CD14-positive monocyte (primary cell): ENCODE measurements at regions not wholly inside any gene's neighbourhood (a gene's known extent, or its start where the extent isn't known, plus 50 kb on each side); places are given as distances from the start of the nearest gene placed in this dataset.
A peak's percentile ranks its signal among the peaks of the same experiment; 100 is the strongest.

ENCODE experiments used
- DNase-seq, 3 donors: peaks; one replicate each; pipeline ENCODE4 v3.0.0-alpha.2; 2011 to 2022
- H2AFZ ChIP-seq: 2 replicates; pipeline ENCODE4 v1.6.0; 2012; ENCODE audit warnings: mild to moderate bottlenecking, low read depth, low read length, inconsistent platforms; ENCODE audit not compliant: insufficient read depth, poor library complexity, severe bottlenecking
- H3K27ac ChIP-seq, 2 donors: 1 replicate in 1 of 2; 2 replicates in 1 of 2; pipeline ENCODE4 v1.5.1; 2012 to 2013; ENCODE audit warnings: low read length in 2 of 2, control low read depth in 1 of 2, inconsistent platforms in 1 of 2, low read depth in 1 of 2, mild to moderate bottlenecking in 1 of 2
- H3K27me3 ChIP-seq, 2 donors: one replicate each; pipeline versions ENCODE4 v1.6.0 to v1.6.1; 2011 to 2013; ENCODE audit warnings: low read length in 2 of 2; ENCODE audit not compliant: control insufficient read depth in 2 of 2, insufficient read depth in 2 of 2
- H3K36me3 ChIP-seq, 2 donors: replicated peaks in 1 of 2; 1 replicate in 1 of 2; 2 replicates in 1 of 2; pipeline versions ENCODE4 v1.5.1 to v1.6.1; 2012 to 2013; ENCODE audit warnings: low read length in 2 of 2, control low read depth in 1 of 2, inconsistent platforms in 1 of 2, mild to moderate bottlenecking in 1 of 2; ENCODE audit not compliant: insufficient read depth in 2 of 2, control insufficient read depth in 1 of 2
- H3K4me1 ChIP-seq, 2 donors: 1 replicate in 1 of 2; 2 replicates in 1 of 2; pipeline versions ENCODE4 v1.5.1 to v1.6.1; 2012 to 2013; ENCODE audit warnings: low read length in 2 of 2, control low read depth in 1 of 2, inconsistent platforms in 1 of 2, mild to moderate bottlenecking in 1 of 2, moderate library complexity in 1 of 2; ENCODE audit not compliant: insufficient read depth in 2 of 2, control insufficient read depth in 1 of 2
- H3K4me2 ChIP-seq: replicated peaks from 2 replicates; pipeline ENCODE3; 2012; ENCODE audit warnings: low read length, moderate library complexity, mild to moderate bottlenecking; ENCODE audit not compliant: poor library complexity, severe bottlenecking; ENCODE audit errors: extremely low read depth
- H3K4me3 ChIP-seq, 3 experiments: fragments of 200-600 bp in 1 of 3; sonication (generic) in 1 of 3; replicated peaks in 1 of 3; 1 replicate in 2 of 3; 2 replicates in 1 of 3; pipeline ENCODE4 v1.5.1; 2011 to 2013; ENCODE audit warnings: low read length in 3 of 3, mild to moderate bottlenecking in 3 of 3, control low read depth in 2 of 3, low read depth in 2 of 3, inconsistent platforms in 1 of 3, moderate library complexity in 1 of 3
- H3K79me2 ChIP-seq: 2 replicates; pipeline ENCODE4 v1.6.0; 2012; ENCODE audit warnings: mild to moderate bottlenecking, control low read depth, inconsistent platforms, low read length, moderate library complexity; ENCODE audit not compliant: insufficient read depth
- H3K9ac ChIP-seq: 2 replicates; pipeline ENCODE4 v1.6.0; 2017; ENCODE audit warnings: low read length, mild to moderate bottlenecking; ENCODE audit not compliant: insufficient read depth, poor library complexity, severe bottlenecking
- H3K9me3 ChIP-seq, 2 donors: replicated peaks in 1 of 2; 1 replicate in 1 of 2; 2 replicates in 1 of 2; pipeline versions ENCODE4 v1.5.1 to v1.6.1; 2012 to 2013; ENCODE audit warnings: low read length in 2 of 2, control low read depth in 1 of 2; ENCODE audit not compliant: control insufficient read depth in 1 of 2, insufficient read depth in 1 of 2
- H4K20me1 ChIP-seq: 2 replicates; pipeline ENCODE4 v1.6.0; 2012; ENCODE audit warnings: mild to moderate bottlenecking, low read length, control low read depth, moderate library complexity; ENCODE audit not compliant: insufficient read depth
- H3K27ac Mint-ChIP-seq, 7 donors: one replicate each; pipeline ENCODE4 v1.8.0; 2020; ENCODE audit warnings: mild to moderate bottlenecking in 7 of 7, mixed read lengths in 7 of 7, moderate library complexity in 6 of 7, inconsistent platforms in 2 of 7
- H3K27me3 Mint-ChIP-seq, 3 donors: one replicate each; pipeline ENCODE4 v1.8.0; 2021 to 2022; ENCODE audit warnings: low read depth in 3 of 3, mild to moderate bottlenecking in 3 of 3, mixed read lengths in 3 of 3, moderate library complexity in 3 of 3, inconsistent platforms in 1 of 3
- H3K36me3 Mint-ChIP-seq, 2 donors: one replicate each; pipeline ENCODE4 v1.8.0; 2020; ENCODE audit warnings: mixed read lengths in 2 of 2, inconsistent platforms in 1 of 2, mild to moderate bottlenecking in 1 of 2
- H3K4me1 Mint-ChIP-seq: one replicate; pipeline ENCODE4 v1.8.0; 2020; ENCODE audit warnings: mild to moderate bottlenecking, mixed read lengths
- H3K4me3 Mint-ChIP-seq, 2 donors: one replicate each; pipeline ENCODE4 v1.8.0; 2020; ENCODE audit warnings: mild to moderate bottlenecking in 2 of 2, mixed read lengths in 2 of 2, moderate library complexity in 1 of 2
- H3K9me3 Mint-ChIP-seq, 7 donors: one replicate each; pipeline ENCODE4 v1.8.0; 2020 to 2022; ENCODE audit warnings: mixed read lengths in 7 of 7, mild to moderate bottlenecking in 6 of 7, moderate library complexity in 6 of 7, inconsistent platforms in 2 of 7
- CTCF ChIP-seq: fragments of 200-600 bp; IDR thresholded peaks from one replicate; pipeline ENCODE4 v1.8.0; 2022; ENCODE audit warnings: antibody characterized with exemption, mild to moderate bottlenecking
- WGBS: methylation state at CpG from one replicate; pipeline ENCODE4 v1.1.5; 2013; ENCODE audit warnings: missing lambda C conversion rate; ENCODE audit not compliant: insufficient coverage; 5-methylcytosine and 5-hydroxymethylcytosine counted together
- intact Hi-C, 2 donors: fragments of 100-400 bp; cut with micrococcal nuclease; formaldehyde crosslinking; loops; one replicate each; pipeline versions ENCODE4 v1.15.0 to v1.15.1; 2023

DNA sequence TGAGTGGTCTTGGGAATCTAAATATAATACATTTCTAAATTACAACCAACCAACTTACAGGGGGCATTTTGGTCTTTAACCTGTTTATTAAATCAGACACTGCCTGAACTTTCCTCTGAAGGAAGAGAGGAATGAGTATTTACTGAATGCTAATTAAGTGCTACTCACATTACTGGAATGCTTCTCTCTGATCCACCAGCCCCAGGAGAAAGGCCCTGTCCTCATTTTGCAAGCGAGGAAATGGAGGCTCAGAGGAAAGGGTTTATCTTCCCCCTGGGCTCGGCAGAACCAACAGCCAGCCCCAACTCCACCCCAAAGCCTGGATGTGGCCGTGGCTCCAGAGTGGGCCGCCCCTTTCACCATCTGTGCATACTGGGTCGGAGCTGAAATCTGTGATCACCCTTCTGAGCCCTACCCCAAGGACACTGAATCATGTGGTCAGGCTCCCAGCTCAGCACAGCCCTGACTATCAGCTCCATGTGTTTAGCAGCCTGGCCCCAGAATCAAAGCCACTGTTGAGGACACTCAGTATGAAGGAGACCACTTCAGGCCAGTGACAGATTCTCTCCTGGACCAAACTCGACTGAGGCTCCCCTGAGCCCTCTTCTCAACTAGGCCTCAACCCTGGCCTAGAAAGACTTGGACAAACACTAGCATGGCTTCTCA lies 56.7 kb upstream of the ENPP6 start:
- H3K27me3 Mint-ChIP-seq = peaks cover 1 to 3% (median 1%) of the 10 kb centered on the region in 3 donors
- no peak overlapping the region for H3K27ac ChIP-seq
- DNase-seq = no peak
- no peaks in the 10 kb centered on the region for H4K20me1 ChIP-seq
- H3K9ac ChIP-seq = no peak overlapping the region
- H2AFZ ChIP-seq = no peak overlapping the region
- H3K36me3 Mint-ChIP-seq = peaks cover 0 to 4% of the 10 kb centered on the region in 2 donors
- H3K36me3 ChIP-seq = no peaks in the 10 kb centered on the region
- no peak overlapping the region for H3K4me2 ChIP-seq
- H3K9me3 Mint-ChIP-seq = peaks cover 10 to 20% (median 16%) of the 10 kb centered on the region in 7 donors
- TF ChIP-seq CTCF = no peak
- H3K4me1 Mint-ChIP-seq = peaks cover 2% of the 10 kb centered on the region
- H3K4me3 Mint-ChIP-seq = no peak overlapping the region
- H3K4me3 ChIP-seq = no peak overlapping the region
- intact Hi-C loops = loop anchor here in 1 of 2 donors (10.0 kb wide), 1 partner anchor 70 kb away; no protein-coding TSS in a partner anchor
- no peaks in the 10 kb centered on the region for H3K27me3 ChIP-seq
- 84% methylated on average over 5 of the region's 6 CpGs for WGBS
- no peak overlapping the region for H3K27ac Mint-ChIP-seq
- H3K9me3 ChIP-seq = peaks cover 11 to 13% of the 10 kb centered on the region in 2 donors
- H3K4me1 ChIP-seq = no peaks in the 10 kb centered on the region
- H3K79me2 ChIP-seq = no peaks in the 10 kb centered on the region

- no peak overlapping the region for H3K4me3 ChIP-seq
- no peak overlapping the region for H3K4me2 ChIP-seq
- no peaks in the 10 kb centered on the region for H4K20me1 ChIP-seq
- H2AFZ ChIP-seq = no peak overlapping the region
- intact Hi-C loops = loop anchor here in 1 of 2 donors (10.0 kb wide), 1 partner anchor 71 kb away; no protein-coding TSS in a partner anchor
- Mint-ChIP-seq H3K27me3 (peaks cover 1 to 3% (median 1%) of the 10 kb centered on the region in 3 donors), H3K9me3 (peaks cover 10 to 19% (median 16%) of the 10 kb centered on the region in 7 donors), H3K4me1 (peaks cover 8% of the 10 kb centered on the region), H3K36me3 (peaks cover 0 to 4% of the 10 kb centered on the region in 2 donors), H3K27ac (peak overlapping the region in 1 of 7 donors; percentile 38), H3K4me3 (no peak overlapping the region)
- no peaks in the 10 kb centered on the region for H3K79me2 ChIP-seq
- H3K4me1 ChIP-seq = peaks cover 5 to 7% of the 10 kb centered on the region in 2 donors
- no peak for TF ChIP-seq CTCF
- no peak overlapping the region for H3K9ac ChIP-seq
- H3K36me3 ChIP-seq = no peaks in the 10 kb centered on the region
- H3K27me3 ChIP-seq = no peaks in the 10 kb centered on the region
- 97% methylated on average over 15 of the region's 17 CpGs for WGBS
- no peak for DNase-seq
- no peak overlapping the region for H3K27ac ChIP-seq
- H3K9me3 ChIP-seq = peaks cover 11 to 13% of the 10 kb centered on the region in 2 donors
Observed at GRCh38 chr4:184273166-184274147, 55.8 kb upstream of the ENPP6 start.
